Hepatocyte (in vitro differentiated cells): ENCODE measurements at regions not wholly inside any gene's neighbourhood (a gene's known extent, or its start where the extent isn't known, plus 50 kb on each side); places are given as distances from the start of the nearest gene placed in this dataset.

ENCODE experiments used
- DNase-seq: peaks from one replicate; pipeline ENCODE4 v3.0.0-alpha.2; 2016; ENCODE audit warnings: low spot score
- H2AFZ ChIP-seq: fragments of 200-600 bp; sonication (generic); 2 replicates; pipeline ENCODE4 v1.6.0; 2016; ENCODE audit warnings: antibody characterized with exemption, mild to moderate bottlenecking
- H3K27ac ChIP-seq: fragments of 200-600 bp; sonication (generic); 2 replicates; pipeline ENCODE4 v1.5.1; 2016; ENCODE audit warnings: mild to moderate bottlenecking
- H3K27me3 ChIP-seq: fragments of 200-600 bp; sonication (generic); 2 replicates; pipeline ENCODE4 v1.6.1; 2016
- H3K36me3 ChIP-seq: fragments of 200-600 bp; sonication (generic); replicated peaks from 2 replicates; pipeline ENCODE4 v1.5.1; 2016; ENCODE audit warnings: low read depth; ENCODE audit not compliant: insufficient read depth
- H3K4me1 ChIP-seq: fragments of 200-600 bp; sonication (generic); 2 replicates; pipeline ENCODE4 v1.5.1; 2016; ENCODE audit warnings: mild to moderate bottlenecking, moderate library complexity; ENCODE audit not compliant: insufficient read depth
- H3K4me2 ChIP-seq: fragments of 200-600 bp; sonication (generic); 2 replicates; pipeline ENCODE4 v1.6.0; 2016
- H3K4me3 ChIP-seq: fragments of 200-600 bp; sonication (generic); 2 replicates; pipeline ENCODE4 v1.5.1; 2016; ENCODE audit warnings: mild to moderate bottlenecking
- H3K79me2 ChIP-seq: fragments of 200-600 bp; sonication (generic); 2 replicates; pipeline ENCODE4 v1.6.0; 2017; ENCODE audit warnings: mild to moderate bottlenecking
- H3K9me2 ChIP-seq: fragments of 200-600 bp; sonication (generic); replicated peaks from 2 replicates; pipeline ENCODE4 v1.6.0; 2017; ENCODE audit warnings: mild to moderate bottlenecking; ENCODE audit not compliant: insufficient read depth
- H3K9me3 ChIP-seq: fragments of 200-600 bp; sonication (generic); 2 replicates; pipeline ENCODE4 v1.5.1; 2016; ENCODE audit warnings: low read depth, mild to moderate bottlenecking
- H4K20me1 ChIP-seq: fragments of 200-600 bp; sonication (generic); 2 replicates; pipeline ENCODE4 v1.6.0; 2016; ENCODE audit warnings: mild to moderate bottlenecking; ENCODE audit not compliant: insufficient read depth, poor library complexity, severe bottlenecking
- EZH2 ChIP-seq: fragments of 200-600 bp; sonication (generic); IDR thresholded peaks from 2 replicates; pipeline ENCODE4 v1.6.1; 2016; ENCODE audit warnings: antibody characterized with exemption, mild to moderate bottlenecking, borderline replicate concordance
- EZH2phosphoT487 ChIP-seq: fragments of 200-600 bp; sonication (generic); IDR thresholded peaks from one replicate; pipeline ENCODE4 v1.6.1; 2018; ENCODE audit warnings: antibody characterized with exemption, mild to moderate bottlenecking, low read depth, moderate library complexity; ENCODE audit not compliant: unreplicated experiment, severe bottlenecking
- WGBS: methylation state at CpG from one replicate; pipeline ENCODE4 v1.1.6; 2016; ENCODE audit warnings: low lambda C conversion rate; ENCODE audit errors: missing lambda C conversion rate; 5-methylcytosine and 5-hydroxymethylcytosine counted together
- TF ChIP-seq, protein P1 (sequence below): fragments of 200-600 bp; sonication (generic); IDR thresholded peaks from 2 replicates; pipeline ENCODE4 v1.5.1; 2016; ENCODE audit warnings: antibody characterized with exemption, mild to moderate bottlenecking; ENCODE audit not compliant: poor library complexity

DNA sequence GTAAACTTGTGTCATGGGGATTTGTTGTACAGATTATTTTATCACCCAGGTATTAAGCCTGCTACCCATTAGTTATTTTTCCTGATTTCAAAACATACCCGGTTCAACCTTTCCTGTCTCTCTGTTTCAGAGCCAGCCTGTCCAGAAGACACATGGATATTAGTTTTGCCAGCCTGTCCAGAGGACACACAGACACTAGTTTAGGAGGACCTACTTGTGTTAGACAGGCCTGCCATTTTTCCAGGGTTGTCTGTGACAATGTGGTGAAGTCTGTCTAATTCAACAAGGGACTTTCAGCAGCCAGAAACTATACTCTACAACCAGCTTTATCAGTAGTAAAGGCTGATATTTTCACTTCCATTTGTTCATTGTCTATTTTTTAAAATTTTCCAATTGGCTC is 56.1 kb upstream of the DCC start:
- H3K4me1 ChIP-seq, result no peaks in the 10 kb centered on the region
- no peaks in the 10 kb centered on the region for H4K20me1 ChIP-seq
- no peaks in the 10 kb centered on the region for H3K9me3 ChIP-seq
- no peaks in the 10 kb centered on the region for H3K79me2 ChIP-seq
- DNase-seq, result no peak
- no peak for TF ChIP-seq EZH2
- TF ChIP-seq, protein P1, sequence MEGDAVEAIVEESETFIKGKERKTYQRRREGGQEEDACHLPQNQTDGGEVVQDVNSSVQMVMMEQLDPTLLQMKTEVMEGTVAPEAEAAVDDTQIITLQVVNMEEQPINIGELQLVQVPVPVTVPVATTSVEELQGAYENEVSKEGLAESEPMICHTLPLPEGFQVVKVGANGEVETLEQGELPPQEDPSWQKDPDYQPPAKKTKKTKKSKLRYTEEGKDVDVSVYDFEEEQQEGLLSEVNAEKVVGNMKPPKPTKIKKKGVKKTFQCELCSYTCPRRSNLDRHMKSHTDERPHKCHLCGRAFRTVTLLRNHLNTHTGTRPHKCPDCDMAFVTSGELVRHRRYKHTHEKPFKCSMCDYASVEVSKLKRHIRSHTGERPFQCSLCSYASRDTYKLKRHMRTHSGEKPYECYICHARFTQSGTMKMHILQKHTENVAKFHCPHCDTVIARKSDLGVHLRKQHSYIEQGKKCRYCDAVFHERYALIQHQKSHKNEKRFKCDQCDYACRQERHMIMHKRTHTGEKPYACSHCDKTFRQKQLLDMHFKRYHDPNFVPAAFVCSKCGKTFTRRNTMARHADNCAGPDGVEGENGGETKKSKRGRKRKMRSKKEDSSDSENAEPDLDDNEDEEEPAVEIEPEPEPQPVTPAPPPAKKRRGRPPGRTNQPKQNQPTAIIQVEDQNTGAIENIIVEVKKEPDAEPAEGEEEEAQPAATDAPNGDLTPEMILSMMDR, result no peak
- TF ChIP-seq EZH2phosphoT487, result no peak
- H3K9me2 ChIP-seq, result no peaks in the 10 kb centered on the region
- H3K27me3 ChIP-seq, result no peaks in the 10 kb centered on the region
- WGBS, result 93% methylated on average over 1 of the region's 1 CpG
- H2AFZ ChIP-seq, result no peak overlapping the region
- H3K4me3 ChIP-seq, result no peak overlapping the region
- no peak overlapping the region for H3K4me2 ChIP-seq
- H3K36me3 ChIP-seq, result no peaks in the 10 kb centered on the region
- no peak overlapping the region for H3K27ac ChIP-seq

DNA sequence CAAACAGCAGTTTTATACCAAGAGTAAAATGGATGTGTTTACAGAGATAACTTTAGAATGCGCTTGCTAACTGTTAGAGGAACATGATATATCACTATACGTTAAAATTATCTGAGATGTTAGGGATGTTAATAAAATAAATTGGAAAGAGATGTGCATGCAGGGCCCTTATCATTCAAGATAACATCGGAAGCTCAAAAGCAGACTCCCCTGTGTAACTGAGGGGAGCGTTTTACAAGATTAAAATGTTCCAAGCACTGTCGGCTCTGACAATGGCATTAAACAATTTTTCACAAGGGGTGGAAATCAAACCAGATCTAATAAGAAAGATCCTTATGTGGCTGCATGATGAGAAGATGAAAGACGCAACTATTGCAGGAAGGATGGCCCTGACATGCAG is 53.3 kb upstream of the DCC start:
- no peaks in the 10 kb centered on the region for H3K9me3 ChIP-seq
- no peak for DNase-seq
- no peaks in the 10 kb centered on the region for H3K36me3 ChIP-seq
- H3K27me3 ChIP-seq, result no peaks in the 10 kb centered on the region
- no peaks in the 10 kb centered on the region for H3K9me2 ChIP-seq
- 38% methylated on average over 6 of the region's 6 CpGs for WGBS
- H2AFZ ChIP-seq, result no peak overlapping the region
- no peak overlapping the region for H3K4me3 ChIP-seq
- H3K4me1 ChIP-seq, result no peaks in the 10 kb centered on the region
- no peak overlapping the region for H3K4me2 ChIP-seq
- H4K20me1 ChIP-seq, result no peaks in the 10 kb centered on the region
- TF ChIP-seq, protein P1, result no peak
- TF ChIP-seq EZH2, result no peak
- no peak for TF ChIP-seq EZH2phosphoT487
- H3K79me2 ChIP-seq, result no peaks in the 10 kb centered on the region
- H3K27ac ChIP-seq, result no peak overlapping the region

DNA sequence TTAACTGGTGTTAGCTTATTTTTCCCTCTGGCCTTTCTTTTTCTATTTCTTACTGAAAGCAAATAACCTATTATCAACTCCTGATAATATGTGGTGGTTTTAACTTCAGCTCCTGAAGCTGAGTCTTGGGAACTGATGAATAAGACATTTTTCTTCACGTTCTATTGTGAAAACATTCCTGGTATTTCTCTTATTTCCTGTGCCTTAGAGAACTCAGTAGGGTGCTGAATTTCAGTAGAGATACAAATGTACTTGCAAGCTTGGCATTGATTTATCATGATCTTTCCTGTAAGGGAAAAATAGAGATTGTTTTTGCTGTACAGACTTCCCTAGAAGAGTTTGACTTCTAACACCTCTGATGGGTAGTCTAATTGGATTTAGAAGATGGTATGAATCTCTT is 52.8 kb upstream of the DCC start:
- WGBS, result 29% methylated on average over 1 of the region's 1 CpG
- Histone ChIP-seq H3K36me3 (no peaks in the 10 kb centered on the region), H3K79me2 (no peaks in the 10 kb centered on the region), H4K20me1 (no peaks in the 10 kb centered on the region), H3K27ac (no peak overlapping the region), H3K9me2 (no peaks in the 10 kb centered on the region), H3K4me2 (no peak overlapping the region), H2AFZ (no peak overlapping the region), H3K4me1 (no peaks in the 10 kb centered on the region), H3K4me3 (no peak overlapping the region), H3K27me3 (no peaks in the 10 kb centered on the region), H3K9me3 (no peaks in the 10 kb centered on the region)
- DNase-seq, result no peak
- TF ChIP-seq, protein P1, result no peak
- TF ChIP-seq EZH2phosphoT487, result no peak
- TF ChIP-seq EZH2, result no peak

DNA sequence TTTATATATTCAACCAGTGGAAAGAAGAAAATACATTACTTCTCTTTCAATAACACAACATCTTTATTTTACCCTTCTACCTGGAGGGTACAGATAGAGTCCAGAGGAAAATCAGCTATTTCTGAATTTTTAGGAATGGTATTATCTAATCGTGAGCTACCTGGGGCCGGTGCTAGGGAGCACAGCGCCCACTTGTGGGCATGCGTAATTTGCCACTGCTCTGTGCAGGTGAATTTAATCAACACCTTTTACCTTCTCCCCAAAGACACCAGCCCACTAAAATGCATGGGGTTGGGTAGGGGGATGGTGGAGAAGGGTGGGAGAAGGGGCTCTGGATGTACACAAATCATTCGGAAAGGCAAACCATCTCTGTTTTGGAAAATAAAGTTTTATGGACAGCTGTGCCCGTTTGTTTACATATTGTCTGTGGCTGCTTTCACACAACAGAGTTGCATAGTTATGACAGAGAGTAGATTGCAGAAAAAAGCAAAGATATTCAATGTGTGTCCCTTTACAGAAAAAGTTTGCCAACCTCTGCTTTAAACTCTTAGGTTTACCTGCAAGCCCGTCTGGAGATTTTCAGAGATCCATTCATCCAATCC is 51.5 kb upstream of the DCC start:
- WGBS, result 28% methylated on average over 7 of the region's 7 CpGs
- no peak overlapping the region for H3K27ac ChIP-seq

More for the DNA sequence above, 51.5 kb upstream of the DCC start:
- TF ChIP-seq, protein P1, result peak; percentile 67
- TF ChIP-seq EZH2phosphoT487, result no peak
- Histone ChIP-seq H3K9me2 (no peaks in the 10 kb centered on the region), H3K27me3 (no peaks in the 10 kb centered on the region), H3K4me1 (no peaks in the 10 kb centered on the region), H4K20me1 (no peaks in the 10 kb centered on the region), H3K9me3 (no peaks in the 10 kb centered on the region), H3K4me3 (no peak overlapping the region), H3K4me2 (no peak overlapping the region), H3K36me3 (no peaks in the 10 kb centered on the region), H2AFZ (no peak overlapping the region), H3K79me2 (no peaks in the 10 kb centered on the region)
- DNase-seq, result peak; percentile 53
